ENCODE measurements at regions not wholly inside any gene's neighbourhood (a gene's known extent, or its start where the extent isn't known, plus 50 kb on each side); places are given as distances from the start of the nearest gene placed in this dataset.

DNA sequence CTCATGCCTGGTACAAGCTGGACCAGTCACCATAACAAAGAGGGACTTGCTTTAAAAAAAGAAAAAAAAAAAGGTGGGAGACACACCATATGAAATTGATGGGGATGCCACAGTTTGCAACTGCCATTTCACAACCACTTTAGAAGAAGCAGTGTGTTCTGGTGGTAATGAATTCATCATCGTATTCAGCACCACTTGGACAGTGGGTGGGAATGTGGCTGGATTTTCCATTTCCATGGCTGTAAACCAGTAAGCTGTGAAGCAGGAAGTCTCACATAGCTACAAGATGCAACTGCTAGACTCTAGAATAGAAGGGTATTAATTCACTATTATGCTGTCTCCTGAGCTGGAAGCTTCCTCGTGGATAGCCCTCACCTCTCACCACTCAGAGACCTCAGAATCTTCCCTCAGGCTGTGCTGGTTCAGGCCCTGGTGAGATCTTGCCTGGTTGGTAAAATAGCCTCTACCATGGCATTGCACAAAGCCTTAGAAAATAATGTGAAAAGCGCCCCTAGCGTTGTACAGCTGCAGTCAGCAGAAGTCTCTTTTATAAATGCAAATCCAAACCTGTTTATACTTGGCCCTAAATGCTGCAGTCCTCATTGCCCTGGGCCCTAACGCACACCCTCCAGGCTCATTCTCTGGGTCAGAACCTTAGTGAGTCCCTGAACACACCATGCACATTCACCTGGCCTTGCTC, 150.7 kb downstream of the KCTD15 start:
- no peak for DNase-seq (ENCODE audit: low read depth)

DNA sequence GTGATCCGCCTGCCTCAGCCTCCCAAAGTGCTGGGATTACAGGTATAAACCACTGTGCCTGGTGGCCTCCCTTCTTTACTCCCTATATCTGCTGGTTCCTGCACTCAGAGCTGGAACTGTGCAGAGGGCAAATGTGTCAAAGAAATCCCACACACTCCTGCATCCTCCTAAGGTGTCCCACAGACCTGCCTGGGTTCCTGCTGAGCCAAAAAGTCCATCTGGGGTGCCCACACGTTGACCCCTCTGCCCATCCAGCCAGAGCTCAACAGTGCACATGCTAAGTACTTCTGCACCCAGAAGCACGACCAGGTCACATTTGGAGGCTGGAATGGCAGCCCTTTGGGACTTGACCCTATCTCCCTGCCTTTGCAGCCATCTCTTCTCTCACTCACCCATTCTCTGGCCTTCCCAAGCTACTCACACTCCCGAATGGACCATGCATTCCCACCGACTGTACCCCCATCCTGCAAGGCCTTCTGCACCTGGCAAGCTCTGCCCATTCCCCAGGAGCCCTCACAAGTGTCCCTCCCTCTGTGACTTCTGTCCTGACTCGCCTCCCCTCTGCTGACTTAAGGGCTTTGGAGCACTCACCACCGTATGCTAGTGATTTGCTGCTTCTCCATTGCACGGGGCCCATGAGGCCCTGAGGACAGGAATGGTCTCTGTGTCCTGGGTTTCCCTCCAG, 152.1 kb downstream of the KCTD15 start:
- DNase-seq (ENCODE audit: low read depth), result no peak

DNA sequence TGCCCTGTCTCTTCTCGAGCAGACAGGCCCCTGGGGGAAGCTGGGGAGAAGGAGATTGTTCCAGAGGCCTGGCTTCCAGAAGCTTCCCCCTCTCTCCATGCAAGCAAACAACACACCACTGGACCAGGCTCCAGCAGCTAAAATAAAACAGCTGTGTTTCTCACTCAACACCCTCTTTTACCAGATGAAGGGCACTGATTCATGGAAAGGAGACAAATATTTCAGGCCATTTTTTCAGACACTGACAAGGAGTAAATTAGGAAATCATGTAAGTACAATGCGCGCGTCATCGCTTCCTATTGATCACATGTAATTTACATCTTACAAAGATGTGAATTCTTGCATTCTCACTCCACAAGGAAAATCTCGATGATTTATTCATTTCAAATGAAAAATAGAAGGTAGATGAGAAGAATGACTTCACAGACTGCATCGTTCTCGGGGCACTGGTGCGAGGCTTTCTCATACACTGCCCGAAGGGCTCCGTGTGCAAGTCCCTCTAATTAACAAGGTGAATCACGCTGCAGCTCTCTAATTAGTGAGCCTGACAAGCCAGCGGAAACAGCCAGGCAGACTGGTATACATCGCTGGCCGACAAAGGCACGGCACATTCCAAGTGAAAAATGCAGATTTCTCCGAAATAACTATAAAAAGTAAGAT, 153.6 kb downstream of the KCTD15 start:
- no peak for DNase-seq (ENCODE audit: low read depth)

DNA sequence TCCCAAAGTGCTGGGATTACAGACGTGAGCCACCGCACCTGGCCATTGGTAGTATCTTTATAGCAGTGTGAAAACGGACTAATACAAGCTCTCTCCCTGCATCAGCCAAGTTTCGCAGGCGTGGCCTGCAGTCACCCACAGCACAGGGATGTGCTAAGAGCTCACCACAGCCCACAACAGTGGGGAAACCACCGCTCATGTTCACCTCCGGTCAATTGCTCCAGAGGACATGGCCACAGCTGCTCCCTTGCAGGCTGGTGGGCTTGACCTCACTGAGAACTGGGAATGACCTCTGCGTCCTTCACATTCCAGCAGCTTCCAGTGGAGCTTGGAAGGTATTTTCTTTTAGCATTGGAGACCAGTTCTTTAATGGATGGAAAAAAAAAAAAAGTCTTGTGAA, 156.4 kb downstream of the KCTD15 start:
- no peak for DNase-seq (ENCODE audit: low read depth)

DNA sequence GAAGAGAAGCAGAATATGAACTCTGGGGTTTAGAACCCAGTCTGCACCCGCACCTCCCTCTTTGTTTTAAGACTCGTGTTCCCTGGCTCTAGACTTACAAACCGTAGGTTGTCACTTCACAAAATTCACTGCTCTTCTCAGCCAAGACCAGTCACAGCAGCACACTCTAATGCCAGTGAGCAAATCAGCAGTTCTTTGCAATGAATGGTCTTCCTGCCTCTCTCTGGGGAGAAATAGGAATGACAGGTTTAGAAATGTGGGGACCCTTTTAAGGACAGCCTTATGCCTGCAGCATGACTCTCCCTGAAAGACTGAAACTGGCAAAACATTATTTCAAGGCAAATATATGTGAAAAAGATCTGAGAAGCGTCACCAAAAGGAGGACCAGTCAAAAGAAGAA, 156.9 kb downstream of the KCTD15 start:
- DNase-seq (ENCODE audit: low read depth), result no peak

DNA sequence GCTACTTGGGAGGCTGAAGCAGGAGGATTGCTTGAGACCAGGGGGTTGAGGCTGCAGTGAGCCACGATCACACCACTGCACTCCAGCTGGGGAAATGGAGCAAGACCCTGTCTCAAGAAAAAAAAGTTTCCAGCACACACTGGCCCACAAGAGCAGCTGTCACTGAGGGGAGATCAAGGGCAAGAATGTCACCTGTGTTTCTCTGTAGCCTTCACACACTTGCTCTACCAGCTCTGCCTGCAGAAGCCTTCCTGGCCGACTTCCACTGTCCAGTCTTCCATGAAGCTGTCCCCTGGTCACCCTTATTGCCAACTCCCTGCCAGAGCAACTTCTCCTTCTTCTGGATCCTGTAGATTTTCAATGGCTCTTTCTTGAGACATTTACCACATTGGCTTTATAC, 158.0 kb downstream of the KCTD15 start:
- no peak for DNase-seq (ENCODE audit: low read depth)

DNA sequence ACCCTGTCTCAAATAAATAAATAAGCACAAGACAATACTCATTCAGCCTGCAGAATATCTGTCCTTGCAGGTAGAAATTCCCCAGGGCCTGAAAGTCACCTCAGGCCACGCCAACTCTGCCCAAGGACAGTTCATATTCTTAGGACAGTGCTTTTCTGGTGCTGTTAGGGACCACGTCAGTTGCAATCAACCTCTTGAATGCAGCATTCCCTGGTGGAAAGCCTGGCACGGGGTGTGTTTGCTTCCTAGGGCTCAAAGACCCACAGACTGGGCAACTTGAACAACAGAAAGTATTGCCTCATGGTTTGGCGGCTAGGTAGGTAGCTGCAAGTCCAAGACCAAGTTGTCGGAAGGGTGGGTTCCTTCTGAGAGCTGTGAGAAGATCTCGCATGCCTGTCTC, 160.3 kb downstream of the KCTD15 start:
- DNase-seq (ENCODE audit: low read depth), result no peak

DNA sequence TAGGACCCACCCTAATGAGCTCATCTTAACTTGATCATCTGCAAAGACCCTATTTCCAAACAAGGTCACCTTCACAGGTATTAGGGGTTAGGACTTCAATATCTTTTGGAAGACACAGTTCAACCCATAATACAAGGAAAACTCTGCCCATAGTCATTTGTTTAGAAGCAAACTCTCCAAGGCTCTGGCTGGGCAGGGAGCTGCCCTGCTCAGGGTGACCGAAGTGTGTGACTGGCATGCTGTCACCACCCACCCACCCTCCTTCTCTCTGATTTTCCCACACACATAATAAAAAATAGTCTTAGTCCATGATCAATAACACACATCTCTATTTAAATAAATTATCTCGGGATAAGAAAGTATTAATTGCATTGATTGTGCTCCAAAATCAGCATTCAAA, 161.1 kb downstream of the KCTD15 start:
- DNase-seq (ENCODE audit: low read depth), result no peak

DNA sequence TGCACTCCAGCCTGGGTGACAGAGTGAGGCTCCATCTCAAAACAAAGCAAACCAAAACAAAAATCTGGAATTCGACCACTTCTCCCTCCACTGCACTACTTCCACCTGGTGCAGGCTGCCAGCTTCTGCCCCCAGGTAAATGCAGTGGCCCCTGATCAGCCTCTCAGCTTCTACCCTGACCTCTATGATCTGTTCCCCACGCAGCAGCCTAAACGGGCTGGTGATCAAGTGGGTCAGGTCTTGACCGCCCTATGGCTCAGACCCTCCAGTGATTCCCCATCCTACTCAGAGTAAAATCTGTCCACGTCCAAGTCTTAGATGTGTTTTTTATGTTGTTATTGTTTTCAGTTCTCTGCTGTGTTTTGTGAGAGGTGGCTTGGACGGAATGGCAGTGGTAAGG, 163.9 kb downstream of the KCTD15 start:
- no peak for DNase-seq (ENCODE audit: low read depth)

DNA sequence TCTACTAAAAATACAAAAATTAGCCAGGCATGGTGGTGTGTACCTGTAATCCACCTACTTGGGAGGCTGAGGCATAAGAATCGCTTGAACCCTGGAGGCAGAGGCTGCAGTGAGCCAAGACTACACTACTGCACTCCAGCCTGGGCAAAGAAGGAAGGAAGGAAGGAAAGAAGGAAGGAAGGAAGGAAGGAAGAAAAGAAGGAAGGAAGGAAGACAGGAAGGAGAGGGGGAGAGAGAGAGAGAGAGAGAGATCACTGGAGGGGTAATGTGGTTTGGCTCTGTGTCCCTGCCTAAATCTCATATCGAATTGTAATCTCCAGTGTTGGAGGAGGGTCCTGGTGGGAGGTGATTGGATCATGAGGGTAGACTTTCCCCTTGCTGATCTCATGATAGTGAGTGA, 165.5 kb downstream of the KCTD15 start:
- no peak for DNase-seq (ENCODE audit: low read depth)

DNA sequence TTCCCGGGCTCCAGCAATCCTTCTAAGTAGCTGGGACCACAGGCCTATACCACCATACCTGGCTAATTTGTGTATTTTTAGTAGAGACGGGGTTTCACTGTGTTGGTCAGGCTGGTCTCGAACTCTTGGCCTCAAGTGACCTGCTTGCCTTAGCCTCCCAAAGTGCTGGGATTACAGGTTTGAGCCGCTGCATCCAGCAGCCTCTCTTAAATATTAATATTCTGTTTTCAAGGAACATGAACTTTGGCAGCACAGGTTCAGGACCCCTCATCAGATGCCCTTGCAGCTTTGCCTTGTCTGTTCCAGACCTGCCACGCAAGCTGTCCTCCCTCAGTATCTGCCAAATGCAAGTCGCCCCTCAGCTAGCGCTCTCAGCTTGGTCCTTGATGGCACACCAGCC, 166.8 kb downstream of the KCTD15 start:
- no peak for DNase-seq (ENCODE audit: low read depth)

DNA sequence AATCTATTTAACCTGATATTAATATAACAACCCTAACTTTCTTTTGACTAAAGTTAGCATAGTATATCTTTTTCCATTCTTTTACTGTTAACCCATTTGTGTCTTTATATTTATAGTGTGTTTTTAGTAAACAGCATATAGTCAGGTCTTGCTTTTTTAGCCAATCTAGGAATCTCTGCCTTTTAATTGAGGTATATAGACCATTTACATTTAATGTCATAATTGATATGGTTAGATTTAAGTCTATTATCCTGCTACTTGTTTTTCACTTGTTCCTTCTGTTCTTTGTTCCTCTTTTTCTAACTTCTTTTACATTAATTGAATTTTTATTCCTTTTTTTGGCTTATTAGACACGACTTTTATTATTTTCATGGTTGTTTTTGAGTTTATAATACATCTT, 174.4 kb downstream of the KCTD15 start:
- no peak for DNase-seq (ENCODE audit: low read depth)

DNA sequence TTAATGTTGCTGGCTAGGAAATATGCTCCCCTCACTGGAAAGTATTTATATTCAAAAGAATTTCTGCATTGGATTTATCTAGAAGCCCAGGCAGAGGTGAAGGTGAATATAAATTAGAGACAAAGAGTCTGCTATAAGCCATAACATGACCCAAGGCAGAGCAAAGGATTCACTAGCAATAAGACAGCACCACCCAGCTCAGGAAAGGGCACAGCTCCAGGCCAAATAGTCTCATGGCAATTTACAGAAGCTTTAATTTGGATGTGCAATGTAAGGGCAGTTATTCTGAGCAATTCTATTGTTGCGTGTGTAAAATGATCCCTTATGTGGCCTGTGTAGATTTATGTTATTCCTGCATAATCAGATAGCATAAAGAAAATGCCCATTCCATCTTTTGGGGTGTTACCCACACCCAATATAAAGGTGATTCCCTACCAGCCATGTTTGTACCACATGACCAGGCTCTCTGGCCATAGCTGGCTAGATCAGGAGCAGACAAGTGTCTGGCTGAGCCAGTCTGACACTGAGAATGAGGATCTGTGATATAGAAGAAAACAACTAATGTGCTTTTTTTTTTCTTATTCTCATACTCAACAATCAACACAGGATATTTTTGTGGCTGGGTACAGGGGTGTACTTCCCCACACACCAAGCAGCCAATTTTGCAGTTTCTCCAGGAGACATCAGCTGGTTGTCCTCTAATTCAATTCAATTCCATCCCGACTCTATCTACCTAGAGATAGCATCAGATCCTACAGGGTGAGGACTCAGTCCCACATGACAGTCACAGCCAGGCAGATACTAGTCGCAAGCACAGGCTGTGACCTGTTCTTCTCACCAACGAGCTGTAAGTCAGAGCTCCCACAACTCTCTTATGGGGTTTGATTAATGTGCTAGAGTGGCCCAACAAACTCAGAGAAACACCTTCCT, 181.4 kb downstream of the KCTD15 start:
- DNase-seq (ENCODE audit: low read depth), result no peak

DNA sequence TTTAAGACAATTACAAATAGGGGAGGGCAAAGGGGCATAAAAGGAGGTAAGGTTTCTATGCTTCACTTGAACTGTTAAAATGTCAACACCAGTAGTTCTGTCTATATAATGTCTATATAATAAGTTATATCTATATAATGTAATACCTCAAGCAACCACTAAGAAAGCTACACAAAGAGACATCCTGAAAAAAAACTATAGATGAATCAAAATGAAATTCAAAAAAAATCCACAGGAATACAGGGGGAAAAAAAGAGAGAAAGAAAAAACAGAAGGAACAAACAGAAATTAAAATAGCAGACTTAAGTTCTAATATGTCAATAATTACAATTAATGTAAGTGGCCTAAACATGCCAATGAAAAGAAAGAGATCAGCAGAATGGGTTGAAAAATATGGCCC, 186.0 kb downstream of the KCTD15 start:
- no peak for DNase-seq (ENCODE audit: low read depth)

DNA sequence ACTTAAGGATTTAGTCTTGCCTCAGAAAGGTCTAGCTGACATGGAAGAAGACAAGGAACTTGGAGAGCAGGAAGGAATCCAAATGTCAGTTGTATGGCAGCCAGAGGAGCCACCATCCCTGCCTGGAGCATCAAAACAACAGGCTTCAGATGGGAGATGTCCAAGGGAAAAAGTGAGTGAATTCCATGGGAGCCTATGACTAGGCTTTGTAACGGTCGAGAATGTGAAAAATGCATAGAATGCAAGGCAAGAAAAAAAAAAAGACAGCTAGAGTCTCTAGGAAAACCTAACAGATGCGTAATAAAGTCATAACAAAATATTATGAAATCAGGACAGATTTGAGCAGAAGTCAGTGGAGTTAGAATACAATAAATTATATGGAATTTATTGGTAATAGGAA, 183.7 kb upstream of the LSM14A start:
- no peak for DNase-seq (ENCODE audit: low read depth)

DNA sequence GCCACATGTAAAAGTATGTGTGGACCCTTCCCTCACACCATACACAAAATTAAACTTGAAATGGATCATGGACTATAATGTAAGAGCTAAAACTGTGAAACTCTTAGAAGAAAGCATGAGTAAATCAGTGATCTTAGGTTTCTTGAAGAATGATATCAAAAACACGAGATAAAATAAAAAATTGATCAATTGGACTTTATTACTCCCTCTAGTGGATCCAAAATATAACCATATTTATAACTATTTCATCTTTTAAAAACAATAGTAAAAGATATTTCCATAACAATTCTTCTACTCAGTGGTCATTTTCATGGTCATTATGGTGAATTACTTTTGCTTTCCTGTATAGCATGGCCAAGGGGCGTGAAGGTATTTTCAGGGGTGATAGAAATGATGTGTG, 174.6 kb upstream of the LSM14A start:
- DNase-seq (ENCODE audit: low read depth), result no peak

DNA sequence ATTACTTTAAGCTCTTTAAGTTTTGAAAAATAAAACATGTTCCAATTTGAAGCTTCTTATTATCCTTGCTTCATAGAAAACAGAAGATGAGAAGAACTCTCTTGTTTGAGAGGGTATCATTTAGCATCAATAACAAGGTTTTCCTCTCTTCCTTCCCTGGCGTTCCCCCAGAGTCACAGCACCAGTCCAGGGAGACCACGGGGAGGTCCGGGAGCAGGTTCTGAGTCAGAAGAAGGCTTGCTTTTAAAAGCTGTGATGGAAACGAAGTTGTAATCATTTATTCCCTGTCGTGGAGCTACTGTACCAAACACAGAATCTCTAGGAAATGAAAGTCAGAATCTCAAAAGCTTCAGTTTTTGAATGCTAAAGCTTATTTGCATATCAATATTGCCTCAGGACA, 174.0 kb upstream of the LSM14A start:
- DNase-seq (ENCODE audit: low read depth), result no peak

DNA sequence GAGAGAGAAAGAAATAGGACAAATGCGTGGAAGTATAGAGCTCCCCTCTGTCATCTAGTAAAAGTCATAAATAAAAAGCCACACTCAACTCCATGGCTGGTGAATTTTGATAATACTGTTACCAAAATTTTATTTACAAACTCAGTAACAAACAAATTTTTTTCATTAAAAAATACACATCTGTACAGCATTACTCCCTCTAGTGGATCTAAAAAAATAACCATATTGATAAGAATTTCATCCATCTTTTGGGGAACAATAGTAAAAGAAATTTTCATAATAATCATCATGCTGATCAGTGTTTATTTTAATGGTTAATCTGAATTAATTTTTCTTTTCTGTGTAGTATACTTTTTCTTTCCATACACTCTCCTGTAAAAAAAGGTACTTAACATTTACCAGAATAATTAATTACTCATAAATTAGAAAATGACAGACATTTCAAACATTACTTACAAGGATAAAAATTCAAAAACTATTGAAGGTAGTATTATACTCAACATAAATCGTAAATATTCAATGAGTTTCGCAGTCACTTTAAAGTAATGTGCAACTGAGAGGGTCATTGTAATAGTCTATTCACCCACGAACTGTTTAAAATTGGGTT, 173.5 kb upstream of the LSM14A start:
- no peak for DNase-seq (ENCODE audit: low read depth)

DNA sequence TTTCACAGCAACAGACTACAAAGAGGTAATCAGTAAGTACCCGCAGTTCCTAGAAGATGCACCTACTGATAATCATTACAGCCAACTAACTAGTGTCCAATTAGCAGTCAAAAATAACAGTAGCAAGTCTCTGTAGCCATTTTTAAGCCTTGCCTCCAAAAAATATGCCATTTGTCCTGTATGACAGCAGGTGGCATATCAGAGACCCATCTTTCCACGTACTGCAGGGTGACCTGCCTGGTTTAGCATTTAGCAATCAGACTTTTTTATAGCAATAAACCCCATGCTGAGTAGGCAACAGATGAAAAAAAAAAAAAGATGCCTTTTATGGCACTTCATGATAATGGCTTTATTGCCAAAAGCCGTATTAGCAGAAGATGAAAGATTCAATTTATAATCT, 155.3 kb upstream of the LSM14A start:
- DNase-seq (ENCODE audit: low read depth), result no peak

DNA sequence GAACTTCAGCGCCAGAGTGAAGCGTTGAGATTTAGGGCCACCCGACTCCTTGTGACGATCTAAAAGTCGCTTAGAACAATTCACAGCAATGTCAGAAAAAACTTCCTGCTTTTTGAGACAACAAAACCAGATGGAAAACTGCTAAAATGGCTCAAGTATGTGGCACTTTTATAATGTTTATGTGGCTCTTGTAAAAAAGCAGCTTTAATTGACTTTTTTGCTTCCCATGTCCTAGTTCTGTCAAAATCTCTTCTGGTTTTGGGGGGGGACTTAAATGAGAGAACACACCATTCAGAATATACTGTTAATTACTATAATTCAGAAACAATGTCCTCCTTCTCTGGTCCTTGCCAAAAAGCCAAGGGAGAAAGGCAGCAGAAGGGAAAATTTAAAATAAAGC, 154.7 kb upstream of the LSM14A start:
- DNase-seq (ENCODE audit: low read depth), result no peak

DNA sequence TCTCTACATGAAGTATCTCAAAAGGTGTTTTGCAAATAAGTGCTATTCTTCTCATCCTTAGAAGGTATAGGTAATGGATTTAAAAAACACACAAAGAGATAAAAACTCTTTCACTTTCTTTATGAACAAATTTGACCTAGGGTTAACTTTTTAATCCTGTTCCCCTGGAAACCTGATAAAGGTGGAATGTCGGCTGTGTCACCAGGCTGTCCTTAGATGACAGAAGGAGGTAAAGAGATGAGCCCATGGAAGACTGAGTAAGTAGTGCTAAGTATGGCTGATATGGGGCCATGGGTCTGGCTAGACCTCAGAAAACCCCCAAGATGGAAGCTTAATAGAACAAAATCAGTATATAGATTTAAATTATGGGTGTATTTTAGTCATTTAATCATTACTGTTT, 153.8 kb upstream of the LSM14A start:
- DNase-seq (ENCODE audit: low read depth), result no peak

All from HT1080 (cell line).